Fibroblast of lung (primary cell): ENCODE measurements at regions not wholly inside any gene's neighbourhood (a gene's known extent, or its start where the extent isn't known, plus 50 kb on each side); places are given as distances from the start of the nearest gene placed in this dataset.

ENCODE experiments used
- DNase-seq, 2 donors: peaks; one replicate each; pipeline versions ENCODE4 v3.0.0 to v3.0.0-alpha.2; 2010; ENCODE audit warnings: low read depth in 2 of 2
- H2AFZ ChIP-seq: 2 replicates; pipeline ENCODE4 v1.5.1; 2012; ENCODE audit warnings: low read length, control low read depth, inconsistent platforms
- H3K27ac ChIP-seq: 2 replicates; pipeline ENCODE4 v1.5.1; 2011; ENCODE audit warnings: low read length, control low read depth; ENCODE audit not compliant: insufficient read depth
- H3K27me3 ChIP-seq: 2 replicates; pipeline ENCODE4 v1.5.1; 2011; ENCODE audit warnings: mild to moderate bottlenecking, low read length; ENCODE audit not compliant: control insufficient read depth, insufficient read depth
- H3K36me3 ChIP-seq: 2 replicates; pipeline ENCODE4 v1.5.1; 2011; ENCODE audit warnings: low read length; ENCODE audit not compliant: control insufficient read depth, insufficient read depth
- H3K4me1 ChIP-seq: 2 replicates; pipeline ENCODE4 v1.5.1; 2011; ENCODE audit warnings: low read length; ENCODE audit not compliant: control insufficient read depth, insufficient read depth; ENCODE audit errors: extremely low read depth
- H3K4me2 ChIP-seq: 2 replicates; pipeline ENCODE4 v1.5.1; 2011; ENCODE audit warnings: low read length, control low read depth; ENCODE audit not compliant: insufficient read depth; ENCODE audit errors: extremely low read depth
- H3K4me3 ChIP-seq, 4 experiments: fragments of 200-600 bp in 1 of 4; sonication (generic) in 1 of 4; replicated peaks in 1 of 4; 2 replicates each; pipeline ENCODE4 v1.5.1; 2011 to 2016; ENCODE audit warnings: low read length in 4 of 4, low read depth in 3 of 4, mild to moderate bottlenecking in 3 of 4, control low read depth in 2 of 4, inconsistent platforms in 1 of 4, mixed read lengths in 1 of 4; ENCODE audit not compliant: insufficient read depth in 1 of 4; ENCODE audit errors: control extremely low read depth in 1 of 4
- H3K79me2 ChIP-seq: 2 replicates; pipeline ENCODE4 v1.5.1; 2012; ENCODE audit warnings: mild to moderate bottlenecking, low read length, inconsistent platforms; ENCODE audit not compliant: control insufficient read depth, insufficient read depth
- H3K9ac ChIP-seq: 2 replicates; pipeline ENCODE4 v1.5.1; 2011; ENCODE audit warnings: mild to moderate bottlenecking, low read length, control low read depth; ENCODE audit not compliant: insufficient read depth
- H3K9me3 ChIP-seq: 2 replicates; pipeline ENCODE4 v1.5.1; 2012; ENCODE audit warnings: low read depth, low read length; ENCODE audit not compliant: control insufficient read depth, insufficient read depth
- H4K20me1 ChIP-seq: 2 replicates; pipeline ENCODE4 v1.5.1; 2011; ENCODE audit warnings: low read length; ENCODE audit not compliant: control insufficient read depth, insufficient read depth; ENCODE audit errors: extremely low read depth
- CTCF ChIP-seq, 2 donors: IDR thresholded peaks in 1 of 2; conservative IDR thresholded peaks in 1 of 2; 1 replicate in 1 of 2; 2 replicates in 1 of 2; pipeline ENCODE4 v1.5.1; 2011 to 2012; ENCODE audit warnings: low read length in 2 of 2, control low read depth in 1 of 2, inconsistent platforms in 1 of 2, low read depth in 1 of 2, mild to moderate bottlenecking in 1 of 2
- EZH2 ChIP-seq: IDR thresholded peaks from 2 replicates; pipeline ENCODE4 v1.5.1; 2012; ENCODE audit warnings: low read length, control low read depth, mild to moderate bottlenecking; ENCODE audit errors: missing control alignments

- no peaks in the 10 kb centered on the region for H3K79me2 ChIP-seq
- H3K36me3 ChIP-seq: no peaks in the 10 kb centered on the region
- H3K27ac ChIP-seq: no peak overlapping the region
- H2AFZ ChIP-seq: no peak overlapping the region
- no peaks in the 10 kb centered on the region for H4K20me1 ChIP-seq
- no peak overlapping the region for H3K4me2 ChIP-seq
- TF ChIP-seq CTCF (conservative IDR thresholded peaks at IDR 0.05 in 1 of 2, IDR thresholded peaks at IDR 0.05 in 1 of 2; ENCODE audit: low read depth in 1 of 2, low read length in 2 of 2) (no peak), EZH2 (no peak)
- H3K9ac ChIP-seq: no peak overlapping the region
- H3K9me3 ChIP-seq: no peaks in the 10 kb centered on the region
- DNase-seq: no peak
- H3K4me3 ChIP-seq: no peak overlapping the region
- H3K4me1 ChIP-seq: no peaks in the 10 kb centered on the region
- H3K27me3 ChIP-seq: no peaks in the 10 kb centered on the region
These were observed 173.7 kb downstream of the PPP1R2C start for GRCh38 chrX:42604302-42604701.

GRCh38 chrX:42603016-42603415 is 174.9 kb downstream of the PPP1R2C start:
- Histone ChIP-seq H3K4me3 (no peak overlapping the region), H2AFZ (no peak overlapping the region), H3K4me1 (no peaks in the 10 kb centered on the region), H3K79me2 (no peaks in the 10 kb centered on the region), H4K20me1 (no peaks in the 10 kb centered on the region), H3K9ac (no peak overlapping the region), H3K4me2 (no peak overlapping the region), H3K36me3 (no peaks in the 10 kb centered on the region), H3K27ac (no peak overlapping the region), H3K27me3 (no peaks in the 10 kb centered on the region), H3K9me3 (no peaks in the 10 kb centered on the region)
- TF ChIP-seq CTCF (conservative IDR thresholded peaks at IDR 0.05 in 1 of 2, IDR thresholded peaks at IDR 0.05 in 1 of 2; ENCODE audit: low read depth in 1 of 2, low read length in 2 of 2): no peak
- no peak for TF ChIP-seq EZH2
- DNase-seq: no peak

GRCh38 chrX:42602566-42602965 is 175.4 kb downstream of the PPP1R2C start:
- no peak overlapping the region for H3K4me3 ChIP-seq
- H3K27ac ChIP-seq: no peak overlapping the region
- no peaks in the 10 kb centered on the region for H3K79me2 ChIP-seq
- TF ChIP-seq EZH2: no peak
- no peak for TF ChIP-seq CTCF (conservative IDR thresholded peaks at IDR 0.05 in 1 of 2, IDR thresholded peaks at IDR 0.05 in 1 of 2; ENCODE audit: low read depth in 1 of 2, low read length in 2 of 2)
- H3K9ac ChIP-seq: no peak overlapping the region
- no peaks in the 10 kb centered on the region for H3K4me1 ChIP-seq
- no peak overlapping the region for H2AFZ ChIP-seq
- H4K20me1 ChIP-seq: no peaks in the 10 kb centered on the region
- H3K27me3 ChIP-seq: no peaks in the 10 kb centered on the region
- H3K36me3 ChIP-seq: no peaks in the 10 kb centered on the region
- no peaks in the 10 kb centered on the region for H3K9me3 ChIP-seq
- H3K4me2 ChIP-seq: no peak overlapping the region
- DNase-seq: no peak
